Mesothelial cell of epicardium (in vitro differentiated cells): ENCODE measurements at regions not wholly inside any gene's neighbourhood (a gene's known extent, or its start where the extent isn't known, plus 50 kb on each side); places are given as distances from the start of the nearest gene placed in this dataset.

ENCODE experiments used
- DNase-seq, 2 experiments: peaks; one replicate each; pipeline ENCODE4 v3.0.0; 2021; ENCODE audit warnings: low spot score in 2 of 2; ENCODE audit not compliant: unreplicated experiment in 2 of 2
- H3K27ac Mint-ChIP-seq: 2 replicates; pipeline ENCODE4 v1.8.0; 2021; ENCODE audit warnings: mixed read lengths
- H3K27me3 Mint-ChIP-seq: 2 replicates; pipeline ENCODE4 v1.8.0; 2021; ENCODE audit warnings: low read depth, mixed read lengths
- H3K36me3 Mint-ChIP-seq: 2 replicates; pipeline ENCODE4 v1.8.0; 2021; ENCODE audit warnings: mixed read lengths
- H3K4me1 Mint-ChIP-seq: 2 replicates; pipeline ENCODE4 v1.8.0; 2021; ENCODE audit warnings: mixed read lengths
- H3K4me3 Mint-ChIP-seq: 2 replicates; pipeline ENCODE4 v1.8.0; 2021; ENCODE audit warnings: mild to moderate bottlenecking, moderate library complexity, mixed read lengths
- H3K9me3 Mint-ChIP-seq: 2 replicates; pipeline ENCODE4 v1.8.0; 2021; ENCODE audit warnings: mixed read lengths
- CTCF ChIP-seq: fragments of 200-600 bp; sonication (generic); IDR thresholded peaks from one replicate; pipeline ENCODE4 v1.5.0; 2021; ENCODE audit warnings: antibody characterized with exemption; ENCODE audit not compliant: unreplicated experiment

- Mint-ChIP-seq H3K9me3 (peaks cover 17% of the 10 kb centered on the region), H3K4me1 (peaks cover 9% of the 10 kb centered on the region), H3K27me3 (no peaks in the 10 kb centered on the region), H3K4me3 (no peak overlapping the region), H3K27ac (peak overlapping the region; percentile 39), H3K36me3 (peaks cover 3% of the 10 kb centered on the region)
- no peak for TF ChIP-seq CTCF
- no peak for DNase-seq
Measured at GRCh38 chrX:55142206-55142918, 53.5 kb downstream of the PAGE2 start.

- Mint-ChIP-seq H3K4me1 (peaks cover 9% of the 10 kb centered on the region), H3K9me3 (peaks cover 17% of the 10 kb centered on the region), H3K27me3 (no peaks in the 10 kb centered on the region), H3K36me3 (peaks cover 3% of the 10 kb centered on the region), H3K4me3 (peak overlapping the region; percentile 42), H3K27ac (peak overlapping the region; percentile 87)
- no peak for DNase-seq
- no peak for TF ChIP-seq CTCF
Measured at GRCh38 chrX:55142919-55143310, 54.1 kb downstream of the PAGE2 start.

- Mint-ChIP-seq H3K9me3 (peaks cover 16% of the 10 kb centered on the region), H3K4me3 (peak overlapping the region; percentile 42), H3K4me1 (peaks cover 9% of the 10 kb centered on the region)
Measured at GRCh38 chrX:55143621-55144020, 54.8 kb downstream of the PAGE2 start.

GRCh38 chrX:55144697-55145096 is 55.9 kb downstream of the PAGE2 start:
- no peak for DNase-seq
- Mint-ChIP-seq H3K27me3 (no peaks in the 10 kb centered on the region), H3K9me3 (peaks cover 10% of the 10 kb centered on the region), H3K27ac (no peak overlapping the region), H3K36me3 (no peaks in the 10 kb centered on the region), H3K4me1 (peaks cover 9% of the 10 kb centered on the region), H3K4me3 (no peak overlapping the region)
- TF ChIP-seq CTCF = no peak

More at GRCh38 chrX:55143621-55144020, 54.8 kb downstream of the PAGE2 start:
- Mint-ChIP-seq H3K27ac (peak overlapping the region; percentile 87), H3K36me3 (peaks cover 3% of the 10 kb centered on the region), H3K27me3 (no peaks in the 10 kb centered on the region)
- no peak for DNase-seq
- no peak for TF ChIP-seq CTCF

GRCh38 chrX:55149242-55149641 is 60.4 kb downstream of the PAGE2 start:
- Mint-ChIP-seq H3K9me3 (peaks cover 8% of the 10 kb centered on the region), H3K27me3 (no peaks in the 10 kb centered on the region), H3K27ac (no peak overlapping the region), H3K4me1 (no peaks in the 10 kb centered on the region), H3K4me3 (no peak overlapping the region), H3K36me3 (peaks cover 3% of the 10 kb centered on the region)
- no peak for TF ChIP-seq CTCF
- DNase-seq = no peak
